Fibroblast of villous mesenchyme (primary cell): ENCODE measurements at regions not wholly inside any gene's neighbourhood (a gene's known extent, or its start where the extent isn't known, plus 50 kb on each side); places are given as distances from the start of the nearest gene placed in this dataset.

ENCODE experiments used
- DNase-seq: peaks from one replicate; pipeline ENCODE4 v3.0.0-alpha.2; 2010; ENCODE audit warnings: low read depth
- H3K4me3 ChIP-seq: 2 replicates; pipeline ENCODE4 v1.5.1; 2011; ENCODE audit warnings: low read depth, mild to moderate bottlenecking, low read length
- CTCF ChIP-seq: IDR thresholded peaks from 2 replicates; pipeline ENCODE4 v1.5.1; 2012; ENCODE audit warnings: low read depth, mild to moderate bottlenecking, low read length; ENCODE audit not compliant: insufficient read depth

GRCh38 chr13:38535261-38535660 is 151.6 kb upstream of the FREM2 start:
- DNase-seq: no peak
- no peak for TF ChIP-seq CTCF
- H3K4me3 ChIP-seq: no peak overlapping the region

DNA sequence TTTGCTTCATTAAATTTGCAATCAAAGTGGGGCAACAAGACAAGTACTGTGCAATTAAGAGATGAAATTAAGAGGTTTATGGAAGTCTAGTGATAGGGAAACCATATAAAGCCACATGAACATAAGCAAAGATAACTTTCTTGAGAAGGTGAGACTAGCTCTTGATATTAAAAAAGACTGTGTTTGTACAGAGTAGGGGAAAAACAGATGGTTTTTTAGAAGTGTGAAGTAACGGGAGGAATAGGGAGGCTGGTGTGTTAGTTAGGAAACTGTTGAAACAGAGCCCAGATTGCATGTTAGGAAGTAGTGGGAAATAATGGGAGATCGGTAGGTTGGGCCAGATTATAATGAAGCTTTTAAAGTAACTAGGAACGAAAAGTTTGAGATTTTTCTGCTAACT is 149.8 kb upstream of the FREM2 start:
- no peak for TF ChIP-seq CTCF
- DNase-seq: no peak
- no peak overlapping the region for H3K4me3 ChIP-seq

GRCh38 chr13:38538422-38538821 is 148.5 kb upstream of the FREM2 start:
- TF ChIP-seq CTCF: no peak

GRCh38 chr13:38539632-38540031 is 147.2 kb upstream of the FREM2 start:
- no peak for DNase-seq
- TF ChIP-seq CTCF: no peak
- no peak overlapping the region for H3K4me3 ChIP-seq

More at GRCh38 chr13:38538422-38538821, 148.5 kb upstream of the FREM2 start:
- DNase-seq: no peak
- H3K4me3 ChIP-seq: no peak overlapping the region

DNA sequence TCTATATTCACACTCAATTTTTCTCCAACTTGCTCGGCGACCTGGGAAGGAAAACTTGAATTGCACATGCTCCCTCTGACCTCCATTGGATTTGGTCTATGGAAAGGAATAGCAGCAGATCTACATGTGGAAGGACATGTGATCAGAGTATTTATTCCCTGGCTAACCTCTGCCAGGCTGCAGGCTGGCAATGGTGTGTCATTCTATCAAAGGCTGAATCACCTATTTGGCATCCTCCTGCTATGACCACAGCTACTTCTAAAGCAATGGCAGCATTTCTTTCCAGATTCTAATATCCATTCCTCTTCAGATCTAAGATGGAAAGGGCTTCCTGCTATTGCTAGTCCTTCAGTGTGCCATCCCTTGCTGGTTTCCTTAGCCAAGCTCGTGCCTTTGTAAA is 144.3 kb upstream of the FREM2 start:
- H3K4me3 ChIP-seq: no peak overlapping the region
- DNase-seq: no peak
- TF ChIP-seq CTCF: no peak

DNA sequence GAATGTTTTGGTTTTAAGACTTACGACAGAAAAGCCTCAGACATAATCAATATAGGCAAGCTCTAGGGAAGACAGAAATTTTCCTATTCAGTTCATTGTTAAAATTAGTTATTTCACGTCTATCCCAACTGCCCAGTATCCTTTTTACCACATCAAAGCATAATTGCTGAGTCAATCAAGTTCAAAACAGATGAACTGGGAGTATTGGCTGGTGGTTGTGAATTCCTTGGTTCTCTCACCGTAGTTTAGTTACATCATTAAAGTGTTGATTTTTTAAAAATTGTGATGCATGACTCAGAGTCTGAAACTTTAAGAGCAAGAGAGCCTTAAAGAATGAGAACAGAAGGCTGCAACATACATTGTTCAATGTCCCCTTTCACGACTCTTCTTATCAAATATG is 143.3 kb upstream of the FREM2 start:
- no peak for TF ChIP-seq CTCF
- no peak for DNase-seq
- no peak overlapping the region for H3K4me3 ChIP-seq

GRCh38 chr13:38563739-38564138 is 123.1 kb upstream of the FREM2 start:
- H3K4me3 ChIP-seq: no peak overlapping the region
- no peak for TF ChIP-seq CTCF
- no peak for DNase-seq
